HUES6 (cell line): ENCODE measurements at regions not wholly inside any gene's neighbourhood (a gene's known extent, or its start where the extent isn't known, plus 50 kb on each side); places are given as distances from the start of the nearest gene placed in this dataset.
"Not testable (repeated sequence)": the region's sequence is repeated elsewhere in the genome, so short reads cannot be mapped to it uniquely, and the experiment has no call there.

Experiments
- H3K27ac ChIP-seq: 2 replicates; pipeline ENCODE4 v1.7.0; 2013; ENCODE audit warnings: low read depth, mild to moderate bottlenecking, low read length, inconsistent platforms
- H3K27me3 ChIP-seq: 2 replicates; pipeline ENCODE4 v1.6.1; 2013; ENCODE audit warnings: low read length; ENCODE audit not compliant: control insufficient read depth, insufficient read depth
- H3K36me3 ChIP-seq: 2 replicates; pipeline ENCODE4 v1.6.1; 2013; ENCODE audit warnings: low read length; ENCODE audit not compliant: control insufficient read depth, insufficient read depth
- H3K4me1 ChIP-seq: 2 replicates; pipeline ENCODE4 v1.6.1; 2013; ENCODE audit warnings: low read length; ENCODE audit not compliant: control insufficient read depth, insufficient read depth
- H3K4me3 ChIP-seq: 2 replicates; pipeline ENCODE4 v1.5.1; 2013; ENCODE audit warnings: low read depth, low read length
- H3K9ac ChIP-seq: one replicate; pipeline ENCODE4 v1.6.1; 2013; ENCODE audit warnings: mild to moderate bottlenecking, low read length
- H3K9me3 ChIP-seq: 2 replicates; pipeline ENCODE4 v1.6.1; 2013; ENCODE audit warnings: low read depth, low read length; ENCODE audit not compliant: control insufficient read depth, insufficient read depth

- no peak overlapping the region for H3K4me3 ChIP-seq
- H3K27me3 ChIP-seq, result no peaks in the 10 kb centered on the region
- no peak overlapping the region for H3K9ac ChIP-seq
- no peaks in the 10 kb centered on the region for H3K4me1 ChIP-seq
- H3K9me3 ChIP-seq, result no peaks in the 10 kb centered on the region
- H3K27ac ChIP-seq, result no peak overlapping the region
- H3K36me3 ChIP-seq, result no peaks in the 10 kb centered on the region
These were observed 286.1 kb downstream of the RPS6KC1 start for GRCh38 chr1:213337025-213337678.

GRCh38 chr1:213340593-213340992 lies 289.6 kb downstream of the RPS6KC1 start:
- Histone ChIP-seq H3K4me1 (no peaks in the 10 kb centered on the region), H3K9me3 (no peaks in the 10 kb centered on the region), H3K27ac (no peak overlapping the region), H3K9ac (no peak overlapping the region), H3K27me3 (no peaks in the 10 kb centered on the region), H3K4me3 (no peak overlapping the region), H3K36me3 (no peaks in the 10 kb centered on the region)

GRCh38 chr1:213345621-213346020 lies 294.6 kb downstream of the RPS6KC1 start:
- H3K9ac ChIP-seq, result no peak overlapping the region
- H3K27ac ChIP-seq, result no peak overlapping the region
- H3K36me3 ChIP-seq, result no peaks in the 10 kb centered on the region
- H3K4me1 ChIP-seq, result no peaks in the 10 kb centered on the region
- H3K4me3 ChIP-seq, result no peak overlapping the region
- no peaks in the 10 kb centered on the region for H3K9me3 ChIP-seq
- H3K27me3 ChIP-seq, result no peaks in the 10 kb centered on the region

GRCh38 chr1:213357403-213357802 lies 306.4 kb downstream of the RPS6KC1 start:
- Histone ChIP-seq H3K36me3 (no peaks in the 10 kb centered on the region), H3K27me3 (no peaks in the 10 kb centered on the region), H3K4me1 (no peaks in the 10 kb centered on the region), H3K9ac (no peak overlapping the region), H3K27ac (no peak overlapping the region), H3K9me3 (peaks cover 15% of the 10 kb centered on the region), H3K4me3 (no peak overlapping the region)

- peaks cover 18% of the 10 kb centered on the region for H3K9me3 ChIP-seq
- H3K27me3 ChIP-seq, H3K27ac ChIP-seq: not testable (repeated sequence)
These were observed 307.3 kb downstream of the RPS6KC1 start for GRCh38 chr1:213358368-213358767.

GRCh38 chr1:213362598-213362997 lies 311.6 kb downstream of the RPS6KC1 start:
- Histone ChIP-seq H3K27me3 (no peaks in the 10 kb centered on the region), H3K4me1 (no peaks in the 10 kb centered on the region), H3K9me3 (peaks cover 18% of the 10 kb centered on the region), H3K36me3 (no peaks in the 10 kb centered on the region), H3K9ac (no peak overlapping the region), H3K4me3 (no peak overlapping the region), H3K27ac (no peak overlapping the region)

More at GRCh38 chr1:213358368-213358767, 307.3 kb downstream of the RPS6KC1 start:
- H3K9ac ChIP-seq, H3K4me3 ChIP-seq, H3K36me3 ChIP-seq, H3K4me1 ChIP-seq: not testable (repeated sequence)

GRCh38 chr1:213366141-213366831 lies 315.2 kb downstream of the RPS6KC1 start:
- Histone ChIP-seq H3K4me1 (no peaks in the 10 kb centered on the region), H3K27me3 (no peaks in the 10 kb centered on the region)

GRCh38 chr1:213369465-213369864 lies 318.4 kb downstream of the RPS6KC1 start:
- Histone ChIP-seq H3K4me3 (no peak overlapping the region), H3K27me3 (no peaks in the 10 kb centered on the region), H3K4me1 (peaks cover 8% of the 10 kb centered on the region), H3K9me3 (no peaks in the 10 kb centered on the region), H3K36me3 (no peaks in the 10 kb centered on the region), H3K9ac (no peak overlapping the region), H3K27ac (no peak overlapping the region)

More at GRCh38 chr1:213366141-213366831, 315.2 kb downstream of the RPS6KC1 start:
- H3K27ac ChIP-seq, result no peak overlapping the region
- H3K36me3 ChIP-seq, result no peaks in the 10 kb centered on the region
- no peak overlapping the region for H3K9ac ChIP-seq
- no peak overlapping the region for H3K4me3 ChIP-seq
- peaks cover 15% of the 10 kb centered on the region for H3K9me3 ChIP-seq

GRCh38 chr1:213370523-213370922 lies 319.5 kb downstream of the RPS6KC1 start:
- Histone ChIP-seq H3K9ac (no peak overlapping the region), H3K27me3 (no peaks in the 10 kb centered on the region), H3K36me3 (no peaks in the 10 kb centered on the region), H3K27ac (no peak overlapping the region), H3K4me1 (peaks cover 8% of the 10 kb centered on the region), H3K4me3 (no peak overlapping the region), H3K9me3 (no peaks in the 10 kb centered on the region)

GRCh38 chr1:213371525-213371846 lies 320.4 kb downstream of the RPS6KC1 start:
- Histone ChIP-seq H3K9me3 (no peaks in the 10 kb centered on the region), H3K27ac (no peak overlapping the region), H3K4me1 (peaks cover 8% of the 10 kb centered on the region), H3K9ac (no peak overlapping the region), H3K36me3 (no peaks in the 10 kb centered on the region), H3K27me3 (no peaks in the 10 kb centered on the region), H3K4me3 (no peak overlapping the region)

GRCh38 chr1:213371847-213372619 lies 321.0 kb downstream of the RPS6KC1 start:
- Histone ChIP-seq H3K36me3 (no peaks in the 10 kb centered on the region), H3K9me3 (no peaks in the 10 kb centered on the region), H3K27ac (no peak overlapping the region), H3K9ac (no peak overlapping the region), H3K4me3 (no peak overlapping the region), H3K27me3 (no peaks in the 10 kb centered on the region), H3K4me1 (peaks cover 12% of the 10 kb centered on the region)
